Common myeloid progenitor, CD34-positive (primary cell): ENCODE measurements at regions not wholly inside any gene's neighbourhood (a gene's known extent, or its start where the extent isn't known, plus 50 kb on each side); places are given as distances from the start of the nearest gene placed in this dataset.

Experiments used
- CTCF ChIA-PET: fragments of 350-600 bp; sonication (Branson Sonifier 250); formaldehyde crosslinking; loops from one replicate; lab custom pipeline; 2021; ENCODE audit warnings: antibody characterized with exemption; lab: Charles Lee
- POLR2A ChIA-PET: fragments of 350-600 bp; sonication (Branson Sonifier 250); formaldehyde crosslinking; loops from one replicate; lab custom pipeline; 2021; ENCODE audit warnings: antibody characterized with exemption; lab: Charles Lee
- DNase-seq, 3 donors: peaks; one replicate each; pipeline versions ENCODE4 v3.0.0 to v3.0.0-alpha.2; 2013
- H3K27ac ChIP-seq, 2 experiments: 1 replicate in 1 of 2; 2 replicates in 1 of 2; pipeline ENCODE4 v1.7.0; 2013; ENCODE audit warnings: inconsistent platforms in 2 of 2, low read length in 2 of 2, mild to moderate bottlenecking in 2 of 2, low read depth in 1 of 2, moderate library complexity in 1 of 2; ENCODE audit not compliant: severe bottlenecking in 2 of 2, insufficient read depth in 1 of 2, poor library complexity in 1 of 2
- H3K27me3 ChIP-seq, 5 experiments: replicated peaks in 2 of 5; 1 replicate in 3 of 5; 2 replicates in 2 of 5; pipeline versions ENCODE4 v1.6.1 to v1.7.0; 2013; ENCODE audit warnings: low read length in 4 of 5, mild to moderate bottlenecking in 2 of 5, moderate library complexity in 2 of 5, inconsistent platforms in 1 of 5; ENCODE audit not compliant: insufficient read depth in 5 of 5, control insufficient read depth in 4 of 5
- H3K36me3 ChIP-seq, 4 experiments: 1 replicate in 2 of 4; 2 replicates in 2 of 4; pipeline versions ENCODE4 v1.6.1 to v1.7.0; 2013; ENCODE audit warnings: low read length in 3 of 4, control low read depth in 1 of 4, mild to moderate bottlenecking in 1 of 4; ENCODE audit not compliant: control insufficient read depth in 4 of 4, insufficient read depth in 4 of 4
- H3K4me1 ChIP-seq, 4 experiments: 1 replicate in 3 of 4; 2 replicates in 1 of 4; pipeline versions ENCODE4 v1.6.1 to v1.7.1; 2013; ENCODE audit warnings: low read length in 3 of 4, mild to moderate bottlenecking in 3 of 4, control low read depth in 1 of 4, inconsistent platforms in 1 of 4, moderate library complexity in 1 of 4; ENCODE audit not compliant: control insufficient read depth in 4 of 4, insufficient read depth in 4 of 4; ENCODE audit errors: control extremely low read depth in 1 of 4
- H3K4me3 ChIP-seq, 7 experiments: 1 replicate in 4 of 7; 2 replicates in 3 of 7; pipeline versions ENCODE4 v1.5.1 to v1.7.0; 2013; ENCODE audit warnings: mild to moderate bottlenecking in 7 of 7, low read length in 6 of 7, moderate library complexity in 6 of 7, inconsistent platforms in 2 of 7, low read depth in 2 of 7, control low read depth in 1 of 7; ENCODE audit not compliant: insufficient read depth in 4 of 7, control insufficient read depth in 1 of 7; ENCODE audit errors: extremely low read depth in 1 of 7
- H3K9me3 ChIP-seq, 5 experiments: 1 replicate in 4 of 5; 2 replicates in 1 of 5; pipeline versions ENCODE4 v1.6.1 to v1.7.1; 2013; ENCODE audit warnings: low read length in 4 of 5, mild to moderate bottlenecking in 2 of 5, inconsistent platforms in 1 of 5, low read depth in 1 of 5, moderate library complexity in 1 of 5; ENCODE audit not compliant: control insufficient read depth in 4 of 5, insufficient read depth in 2 of 5; ENCODE audit errors: control extremely low read depth in 1 of 5
- WGBS: methylation state at CpG from one replicate; pipeline ENCODE4 v1.1.5; 2013; ENCODE audit not compliant: insufficient coverage; 5-methylcytosine and 5-hydroxymethylcytosine counted together

- POLR2A ChIA-PET: no interaction called here
These were observed 808.4 kb upstream of the CITED2 start for GRCh38 chr6:140182821-140183220.

GRCh38 chr6:140181876-140182275 is 807.4 kb upstream of the CITED2 start:
- Histone ChIP-seq H3K27me3 (no peaks in the 10 kb centered on the region), H3K4me1 (peaks cover 0 to 4% (median 0%) of the 10 kb centered on the region in 4 experiments), H3K9me3 (peaks cover 0 to 2% (median 0%) of the 10 kb centered on the region in 5 experiments), H3K4me3 (no peak overlapping the region), H3K36me3 (no peaks in the 10 kb centered on the region), H3K27ac (no peak overlapping the region)
- POLR2A ChIA-PET: no interaction called here
- 94% methylated on average over 2 of the region's 2 CpGs for WGBS
- CTCF ChIA-PET: no interaction called here
- no peak for DNase-seq

More at GRCh38 chr6:140182821-140183220, 808.4 kb upstream of the CITED2 start:
- H3K27me3 ChIP-seq: no peaks in the 10 kb centered on the region
- no peak overlapping the region for H3K27ac ChIP-seq
- CTCF ChIA-PET: no interaction called here
- H3K4me3 ChIP-seq: no peak overlapping the region
- DNase-seq: no peak
- H3K4me1 ChIP-seq: peaks cover 0 to 4% (median 0%) of the 10 kb centered on the region in 4 experiments
- peaks cover 0 to 2% (median 0%) of the 10 kb centered on the region in 5 experiments for H3K9me3 ChIP-seq
- WGBS: no CpG with 5 or more reads among the region's 2 CpGs
- no peaks in the 10 kb centered on the region for H3K36me3 ChIP-seq

GRCh38 chr6:140180306-140180705 is 805.9 kb upstream of the CITED2 start:
- peaks cover 0 to 2% (median 0%) of the 10 kb centered on the region in 5 experiments for H3K9me3 ChIP-seq
- no CpG with 5 or more reads among the region's 2 CpGs for WGBS
- no peaks in the 10 kb centered on the region for H3K36me3 ChIP-seq
- H3K4me3 ChIP-seq: no peak overlapping the region
- peaks cover 0 to 4% (median 0%) of the 10 kb centered on the region in 4 experiments for H3K4me1 ChIP-seq
- POLR2A ChIA-PET: no interaction called here
- no peaks in the 10 kb centered on the region for H3K27me3 ChIP-seq
- CTCF ChIA-PET: no interaction called here
- DNase-seq: no peak
- no peak overlapping the region for H3K27ac ChIP-seq

DNA sequence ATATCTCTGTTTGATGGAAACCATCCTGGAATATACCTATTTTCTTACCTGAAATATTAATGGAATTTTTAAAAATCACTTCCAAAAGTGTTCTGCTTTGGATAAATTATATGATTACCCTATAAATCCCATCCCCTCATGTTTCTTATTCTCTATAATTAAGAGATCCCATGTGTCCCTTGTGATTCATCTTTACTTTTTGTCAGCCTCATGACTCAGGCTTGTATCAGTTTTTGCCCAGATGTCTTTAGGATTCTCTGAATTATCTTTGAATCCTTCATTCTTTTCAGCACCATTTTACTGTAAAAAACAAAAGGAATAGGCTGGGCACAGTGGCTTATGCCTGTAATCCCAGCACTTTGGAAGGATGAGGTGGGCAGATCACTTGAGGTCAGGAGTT is 804.5 kb upstream of the CITED2 start:
- POLR2A ChIA-PET: no interaction called here
- H3K36me3 ChIP-seq: no peaks in the 10 kb centered on the region
- peaks cover 0 to 4% (median 0%) of the 10 kb centered on the region in 4 experiments for H3K4me1 ChIP-seq
- H3K27me3 ChIP-seq: no peaks in the 10 kb centered on the region
- no peak overlapping the region for H3K4me3 ChIP-seq
- DNase-seq: no peak
- H3K27ac ChIP-seq: no peak overlapping the region
- peaks cover 0 to 2% (median 0%) of the 10 kb centered on the region in 5 experiments for H3K9me3 ChIP-seq
- CTCF ChIA-PET: no interaction called here

DNA sequence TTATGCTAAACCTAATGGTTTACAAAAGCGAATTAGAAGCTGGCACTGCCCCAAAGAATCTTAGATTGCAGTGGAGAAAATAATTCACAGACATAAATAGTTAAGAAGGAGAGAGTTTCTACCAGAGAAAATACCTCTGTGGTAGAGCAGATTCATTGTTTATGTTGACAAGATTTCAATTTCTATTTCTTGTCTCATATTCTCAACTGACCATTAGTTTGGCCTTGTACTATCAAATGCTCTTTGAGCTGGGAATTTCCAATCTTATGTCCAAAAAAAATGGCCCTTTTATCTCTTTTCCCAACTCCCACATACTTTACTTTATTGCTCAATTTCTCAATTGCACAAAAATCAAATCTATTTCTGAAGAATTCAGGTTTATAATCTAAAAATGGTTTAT is 804.1 kb upstream of the CITED2 start:
- WGBS: no CpG with 5 or more reads among the region's 1 CpG
- Histone ChIP-seq H3K4me3 (no peak overlapping the region), H3K27ac (no peak overlapping the region), H3K36me3 (no peaks in the 10 kb centered on the region), H3K27me3 (no peaks in the 10 kb centered on the region), H3K9me3 (peaks cover 0 to 2% (median 0%) of the 10 kb centered on the region in 5 experiments), H3K4me1 (peaks cover 0 to 4% (median 0%) of the 10 kb centered on the region in 4 experiments)
- CTCF ChIA-PET: no interaction called here
- POLR2A ChIA-PET: no interaction called here
- DNase-seq: no peak

DNA sequence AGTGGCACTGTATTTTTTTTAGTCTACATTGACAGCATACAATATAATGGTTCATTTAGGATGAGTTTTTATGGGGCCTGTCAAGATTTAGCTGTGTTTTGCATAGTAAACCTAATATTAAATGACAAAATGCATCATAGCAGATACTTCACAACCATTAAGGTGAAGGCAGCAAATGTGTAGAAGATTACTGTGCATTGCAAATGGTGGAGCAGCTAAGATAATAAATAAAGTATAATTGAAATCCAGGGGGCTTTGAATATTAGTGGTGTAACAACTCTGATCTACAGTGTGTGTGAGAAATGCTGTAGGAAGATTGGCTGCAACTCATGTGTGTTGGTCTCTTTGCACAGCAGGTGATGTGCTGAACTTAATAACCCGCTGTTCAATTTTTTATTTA is 801.9 kb upstream of the CITED2 start:
- ChIA-PET POLR2A (no interaction called here), CTCF (interaction anchor here (1.3 kb wide), 1 partner anchor 10 kb away, joined by 3 read pairs; no protein-coding TSS in a partner anchor)
- WGBS: 100% methylated on average over 1 of the region's 1 CpG
- no peak for DNase-seq
- no peaks in the 10 kb centered on the region for H3K27me3 ChIP-seq
- H3K9me3 ChIP-seq: peaks cover 0 to 2% (median 0%) of the 10 kb centered on the region in 5 experiments
- no peak overlapping the region for H3K27ac ChIP-seq
- no peaks in the 10 kb centered on the region for H3K36me3 ChIP-seq
- no peak overlapping the region for H3K4me3 ChIP-seq
- peaks cover 0 to 4% (median 0%) of the 10 kb centered on the region in 4 experiments for H3K4me1 ChIP-seq

- DNase-seq: no peak
- 100% methylated on average over 1 of the region's 1 CpG for WGBS
- ChIA-PET POLR2A (no interaction called here), CTCF (interaction anchor here (0.9 to 1.3 kb wide), 2 partner anchors 10 to 11 kb away, joined by 3 read pairs; no protein-coding TSS in a partner anchor)
- H3K4me3 ChIP-seq: no peak overlapping the region
- no peaks in the 10 kb centered on the region for H3K27me3 ChIP-seq
- no peak overlapping the region for H3K27ac ChIP-seq
- H3K4me1 ChIP-seq: no peaks in the 10 kb centered on the region
- H3K9me3 ChIP-seq: peaks cover 0 to 2% (median 0%) of the 10 kb centered on the region in 5 experiments
- no peaks in the 10 kb centered on the region for H3K36me3 ChIP-seq
These were observed 801.0 kb upstream of the CITED2 start for GRCh38 chr6:140175486-140175885.
